Colonic mucosa (tissue), 4 donors: ENCODE measurements at regions not wholly inside any gene's neighbourhood (a gene's known extent, or its start where the extent isn't known, plus 50 kb on each side); places are given as distances from the start of the nearest gene placed in this dataset.

Source experiments
- DNase-seq: peaks from one replicate; pipeline ENCODE4 v3.0.0-alpha.2; 2020
- H3K27ac ChIP-seq: fragments of 200-600 bp; one replicate; pipeline ENCODE4 v1.8.0; 2021
- H3K27me3 ChIP-seq: fragments of 200-600 bp; one replicate; pipeline ENCODE4 v1.8.0; 2021
- H3K36me3 ChIP-seq: fragments of 200-600 bp; one replicate; pipeline ENCODE4 v1.8.0; 2021
- H3K4me1 ChIP-seq: fragments of 200-600 bp; one replicate; pipeline ENCODE4 v1.8.0; 2021; ENCODE audit warnings: mild to moderate bottlenecking
- H3K4me3 ChIP-seq: fragments of 200-600 bp; one replicate; pipeline ENCODE4 v1.8.0; 2021
- H3K9ac ChIP-seq, 2 donors: one replicate each; pipeline ENCODE4 v1.7.0; 2013; ENCODE audit warnings: control low read depth in 2 of 2, low read depth in 2 of 2, low read length in 2 of 2
- H3K9me3 ChIP-seq: fragments of 200-600 bp; one replicate; pipeline ENCODE4 v1.8.0; 2021
- CTCF ChIP-seq: fragments of 200-600 bp; IDR thresholded peaks from one replicate; pipeline ENCODE4 v1.8.0; 2022; ENCODE audit warnings: antibody characterized with exemption, mild to moderate bottlenecking
- intact Hi-C: fragments of 100-400 bp; cut with DNase I; formaldehyde crosslinking; loops from one replicate; pipeline ENCODE4 v1.14.1; 2022
- donor health status: healthy.
- donor health status: DM: no; HTN: no; CAD: no.
- donor health status: DM: no; HTN: no; CAD: no.

GRCh38 chr2:120618830-120619229 is 116.8 kb upstream of the GLI2 start:
- Histone ChIP-seq H3K9ac (no peak overlapping the region), H3K27ac (no peak overlapping the region), H3K36me3 (no peaks in the 10 kb centered on the region), H3K9me3 (no peaks in the 10 kb centered on the region), H3K4me3 (no peak overlapping the region), H3K27me3 (no peaks in the 10 kb centered on the region), H3K4me1 (no peaks in the 10 kb centered on the region)
- TF ChIP-seq CTCF, result no peak
- intact Hi-C loops, result no loop called here
- DNase-seq, result no peak

GRCh38 chr2:120619579-120619978 is 116.1 kb upstream of the GLI2 start:
- intact Hi-C loops, result no loop called here
- no peak for TF ChIP-seq CTCF
- no peaks in the 10 kb centered on the region for H3K27me3 ChIP-seq
- no peak for DNase-seq
- no peaks in the 10 kb centered on the region for H3K9me3 ChIP-seq
- H3K9ac ChIP-seq, result no peak overlapping the region
- no peak overlapping the region for H3K27ac ChIP-seq
- H3K4me3 ChIP-seq, result no peak overlapping the region
- H3K4me1 ChIP-seq, result no peaks in the 10 kb centered on the region
- H3K36me3 ChIP-seq, result no peaks in the 10 kb centered on the region

GRCh38 chr2:120620025-120620793 is 115.5 kb upstream of the GLI2 start:
- intact Hi-C loops, result no loop called here
- no peak overlapping the region for H3K9ac ChIP-seq

GRCh38 chr2:120622159-120622869 is 113.4 kb upstream of the GLI2 start:
- no peak overlapping the region for H3K4me3 ChIP-seq
- H3K36me3 ChIP-seq, result no peaks in the 10 kb centered on the region
- no peaks in the 10 kb centered on the region for H3K4me1 ChIP-seq
- no peak for DNase-seq
- H3K9me3 ChIP-seq, result no peaks in the 10 kb centered on the region
- no peak overlapping the region for H3K9ac ChIP-seq
- no peaks in the 10 kb centered on the region for H3K27me3 ChIP-seq
- no peak overlapping the region for H3K27ac ChIP-seq
- intact Hi-C loops, result no loop called here
- no peak for TF ChIP-seq CTCF

More at GRCh38 chr2:120620025-120620793, 115.5 kb upstream of the GLI2 start:
- Histone ChIP-seq H3K36me3 (no peaks in the 10 kb centered on the region), H3K4me3 (no peak overlapping the region), H3K27me3 (no peaks in the 10 kb centered on the region), H3K4me1 (no peaks in the 10 kb centered on the region), H3K27ac (no peak overlapping the region), H3K9me3 (no peaks in the 10 kb centered on the region)
- no peak for TF ChIP-seq CTCF
- DNase-seq, result no peak

GRCh38 chr2:120622886-120623753 is 112.5 kb upstream of the GLI2 start:
- H3K27me3 ChIP-seq, result no peaks in the 10 kb centered on the region
- no peak overlapping the region for H3K4me3 ChIP-seq
- intact Hi-C loops, result no loop called here
- H3K27ac ChIP-seq, result no peak overlapping the region
- TF ChIP-seq CTCF, result no peak
- no peaks in the 10 kb centered on the region for H3K9me3 ChIP-seq
- no peak for DNase-seq
- H3K36me3 ChIP-seq, result no peaks in the 10 kb centered on the region
- no peak overlapping the region for H3K9ac ChIP-seq
- H3K4me1 ChIP-seq, result no peaks in the 10 kb centered on the region
